Eye (tissue), 1 donor: ENCODE measurements at regions not wholly inside any gene's neighbourhood (a gene's known extent, or its start where the extent isn't known, plus 50 kb on each side); places are given as distances from the start of the nearest gene placed in this dataset.
"Not testable (repeated sequence)": the region's sequence is repeated elsewhere in the genome, so short reads cannot be mapped to it uniquely, and the experiment has no call there.

ENCODE experiments used
- DNase-seq: peaks from one replicate; pipeline ENCODE4 v3.0.0-alpha.2; 2015

DNA sequence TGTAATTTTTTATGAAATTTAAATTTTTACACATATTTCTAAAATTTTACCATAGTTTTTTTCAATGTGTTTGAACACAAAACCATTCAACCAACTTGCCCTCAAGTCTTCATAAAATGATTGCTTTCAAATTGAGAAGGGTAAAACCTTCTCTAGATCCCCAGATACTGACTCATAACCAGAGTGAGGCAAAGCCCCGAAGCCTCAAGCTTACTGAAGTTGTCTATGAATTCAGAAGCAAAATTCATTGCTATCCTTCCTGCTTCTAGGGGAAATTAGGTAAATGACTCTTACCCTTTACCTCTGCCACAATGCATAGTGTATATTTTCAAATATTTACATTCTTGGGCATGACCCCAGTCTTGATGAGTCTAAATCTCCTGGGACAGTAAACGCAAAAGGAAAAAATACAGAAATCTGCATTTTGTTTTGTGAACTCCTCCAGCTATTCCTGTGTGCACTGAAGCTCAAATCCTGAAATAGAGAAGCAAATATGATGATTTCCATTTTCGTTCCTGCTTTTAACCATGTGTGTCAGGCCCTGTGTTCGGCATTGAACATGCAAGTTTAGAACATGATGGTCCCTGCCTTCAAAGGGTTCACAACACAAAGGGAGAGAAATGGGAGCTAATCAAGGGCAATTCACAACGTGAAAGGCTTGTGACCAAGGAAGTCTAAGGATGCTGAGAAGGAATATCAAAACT lies 246.3 kb downstream of the SUCLG1 start:
- DNase-seq = no peak

DNA sequence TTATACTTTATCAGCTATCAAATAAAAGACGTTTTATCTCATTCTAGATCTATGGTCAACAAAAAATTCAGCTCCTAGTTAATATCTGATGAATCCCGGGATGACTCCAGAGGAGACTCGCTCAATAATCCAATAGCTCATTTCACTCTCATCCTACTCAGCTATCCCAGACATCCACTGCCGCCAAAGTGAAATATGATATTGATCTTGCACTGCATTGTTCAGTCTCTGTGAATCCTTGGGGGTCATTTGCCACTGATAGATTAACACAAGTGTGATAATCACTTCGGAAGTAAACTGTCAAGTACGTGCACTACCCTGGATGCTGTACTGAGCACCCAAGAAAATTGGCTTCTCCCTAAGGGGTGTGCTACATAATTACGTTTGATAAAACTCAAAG lies 249.1 kb downstream of the SUCLG1 start:
- no peak for DNase-seq

DNA sequence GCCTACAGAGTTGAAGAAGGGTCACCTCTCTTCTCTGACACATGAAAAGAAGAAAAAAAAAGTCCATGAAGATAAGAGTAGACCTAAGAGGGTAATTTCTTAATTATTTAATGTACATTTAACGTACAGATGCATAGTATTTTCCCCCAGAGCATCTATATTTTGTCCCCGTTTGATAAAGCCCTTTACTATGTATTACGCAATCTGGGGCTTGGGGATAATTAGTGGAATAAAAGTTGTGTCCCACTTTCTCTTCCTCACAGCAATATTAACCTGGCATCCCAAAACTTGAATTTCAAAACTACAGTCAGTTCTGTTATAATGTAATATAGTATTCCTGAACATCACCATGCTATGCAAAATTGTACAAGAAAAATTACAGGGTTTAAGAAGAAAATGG lies 254.1 kb downstream of the SUCLG1 start:
- DNase-seq = no peak

DNA sequence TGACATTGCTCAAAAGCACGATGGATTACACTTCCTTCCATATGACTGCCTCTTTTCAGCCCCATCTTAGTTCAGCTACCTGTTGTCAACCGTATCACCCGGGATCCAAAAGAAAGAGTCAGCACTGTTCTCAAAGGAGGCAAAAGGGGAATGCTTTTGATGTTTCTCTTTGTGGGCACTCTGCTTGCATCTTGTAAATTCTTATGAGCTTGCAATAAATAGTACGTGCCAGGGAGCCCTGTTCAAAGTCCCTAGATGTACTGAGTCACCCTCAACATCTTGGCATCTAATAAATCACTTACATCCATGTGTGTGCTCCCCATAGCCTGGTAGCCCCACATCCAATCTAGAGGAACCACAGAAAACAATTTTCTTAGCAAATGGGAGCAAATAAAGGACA lies 256.9 kb downstream of the SUCLG1 start:
- no peak for DNase-seq

DNA sequence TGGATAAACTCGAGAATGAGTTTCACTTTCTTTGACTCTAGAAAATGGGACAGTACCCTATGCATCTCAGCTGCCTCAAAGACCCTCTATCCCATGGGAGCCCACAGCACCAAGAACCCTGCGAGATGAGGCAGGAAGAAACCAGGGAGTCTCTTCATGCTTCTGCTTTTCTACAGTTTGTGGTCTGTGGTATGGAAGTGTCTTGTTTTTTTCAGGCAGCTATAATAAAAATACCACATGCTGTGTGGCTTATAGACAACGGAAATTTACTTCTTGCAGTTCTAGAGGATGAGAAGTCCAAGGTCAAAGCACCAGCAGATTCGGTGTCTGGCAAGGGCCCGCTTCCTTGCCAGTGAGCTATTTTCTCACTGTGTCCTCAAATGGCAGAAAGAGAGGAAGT lies 257.9 kb downstream of the SUCLG1 start:
- no peak for DNase-seq

DNA sequence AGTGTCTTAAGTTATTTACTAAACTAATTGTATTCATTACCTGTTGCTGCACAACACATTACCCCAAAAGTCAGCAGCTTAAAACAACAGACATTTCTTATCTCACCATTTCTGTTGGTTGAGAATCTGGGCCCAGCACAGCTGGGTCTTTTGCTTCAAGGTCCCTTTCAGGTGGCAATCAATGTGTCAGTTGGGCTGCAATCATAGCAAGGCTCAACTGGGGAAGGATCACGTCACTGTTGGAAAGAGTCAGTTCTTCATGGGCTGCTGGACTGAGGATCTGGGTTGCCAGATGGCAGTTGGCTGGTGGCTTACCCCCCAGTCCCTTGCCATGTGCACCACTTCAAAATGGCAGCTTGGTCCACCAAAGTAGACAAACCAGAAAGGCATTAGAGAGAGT lies 261.2 kb downstream of the SUCLG1 start:
- peak; percentile 48 for DNase-seq

DNA sequence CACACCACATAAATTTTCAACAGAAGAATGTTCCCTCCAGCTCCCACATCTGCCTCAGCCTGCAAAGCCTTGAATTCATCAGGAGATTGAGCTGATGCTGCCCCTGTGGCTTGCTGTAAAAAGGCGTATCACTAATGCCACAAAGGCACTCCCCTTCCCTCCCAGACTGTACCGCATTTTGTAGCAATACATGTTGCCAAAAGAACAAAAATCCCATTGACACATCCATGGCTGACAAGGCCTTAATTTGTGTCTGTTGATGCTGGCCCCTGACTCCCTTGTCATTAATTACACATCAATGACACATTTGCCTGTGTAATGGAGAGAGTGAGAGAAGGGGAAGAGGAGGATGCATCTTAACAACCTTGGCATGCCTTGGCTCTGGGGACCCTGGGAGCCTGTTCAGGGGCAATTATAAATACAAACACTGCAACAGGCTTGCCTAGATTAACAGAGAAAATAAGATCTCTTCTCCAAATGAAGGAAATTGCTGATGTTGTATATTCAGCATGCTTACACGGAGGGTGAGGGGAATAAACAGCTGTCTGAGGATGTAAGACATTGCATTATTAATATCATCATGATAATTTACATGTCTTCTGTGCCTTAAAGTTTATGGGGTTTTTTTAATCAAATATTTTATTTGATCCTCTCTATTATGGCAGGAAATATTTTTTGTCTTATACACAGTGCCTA lies 264.0 kb downstream of the SUCLG1 start:
- peak; percentile 41 for DNase-seq

DNA sequence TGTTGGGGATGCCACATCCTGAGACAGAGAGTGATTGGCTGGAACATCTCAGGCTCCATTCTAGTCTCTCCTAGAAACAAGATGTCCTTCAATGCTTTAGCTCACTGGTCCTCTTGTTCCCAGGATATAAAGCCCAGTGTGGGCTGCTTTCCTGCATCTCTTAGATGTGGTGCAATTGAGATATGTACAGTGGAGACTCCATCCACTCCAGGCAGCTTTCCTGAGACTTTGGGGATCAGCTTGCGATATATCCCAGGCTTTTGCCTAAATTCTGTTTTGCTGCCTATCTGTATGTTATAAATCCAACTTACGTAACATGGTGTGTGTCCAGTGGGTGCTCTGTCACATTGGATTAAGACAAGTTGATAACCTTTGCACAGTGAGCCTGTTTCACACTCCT lies 264.9 kb downstream of the SUCLG1 start:
- no peak for DNase-seq

DNA sequence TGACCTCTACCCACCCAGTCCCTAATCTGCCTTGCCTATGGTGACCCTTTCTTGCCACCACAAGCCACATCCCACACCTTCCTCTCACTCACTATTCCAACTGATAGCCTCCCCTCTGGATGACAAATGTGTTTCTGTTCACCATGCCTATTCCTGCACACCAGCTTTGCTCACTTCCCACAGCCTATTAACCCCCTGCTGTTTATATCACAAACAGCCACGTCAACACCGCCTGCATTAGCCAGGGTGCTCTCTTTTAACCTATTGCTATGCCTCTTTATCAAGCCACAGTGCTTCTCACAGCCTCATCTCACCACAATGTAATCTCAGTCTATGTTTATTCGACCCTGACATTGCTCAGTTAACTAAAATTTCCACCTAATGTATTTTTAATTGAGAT lies 271.8 kb downstream of the SUCLG1 start:
- DNase-seq = no peak

DNA sequence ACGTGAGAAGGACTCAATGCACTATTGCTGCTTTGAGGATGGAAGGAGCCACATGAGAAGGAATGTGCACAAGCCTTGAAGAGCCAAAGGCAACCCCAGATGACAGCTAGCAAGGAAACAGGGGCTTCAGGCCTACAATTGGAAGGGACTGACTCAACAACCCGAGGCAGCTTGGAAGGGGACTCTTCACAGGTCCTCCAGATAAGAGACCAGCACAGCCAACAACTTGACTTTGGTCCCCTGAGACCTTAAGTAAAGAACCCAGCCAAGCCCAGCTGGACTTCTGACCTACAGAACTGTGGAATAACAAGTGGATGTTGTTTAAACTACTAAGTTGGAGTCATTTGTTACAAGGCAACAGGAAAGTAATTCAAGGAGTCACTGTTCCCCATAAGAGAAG lies 277.2 kb downstream of the SUCLG1 start:
- DNase-seq = no peak

DNA sequence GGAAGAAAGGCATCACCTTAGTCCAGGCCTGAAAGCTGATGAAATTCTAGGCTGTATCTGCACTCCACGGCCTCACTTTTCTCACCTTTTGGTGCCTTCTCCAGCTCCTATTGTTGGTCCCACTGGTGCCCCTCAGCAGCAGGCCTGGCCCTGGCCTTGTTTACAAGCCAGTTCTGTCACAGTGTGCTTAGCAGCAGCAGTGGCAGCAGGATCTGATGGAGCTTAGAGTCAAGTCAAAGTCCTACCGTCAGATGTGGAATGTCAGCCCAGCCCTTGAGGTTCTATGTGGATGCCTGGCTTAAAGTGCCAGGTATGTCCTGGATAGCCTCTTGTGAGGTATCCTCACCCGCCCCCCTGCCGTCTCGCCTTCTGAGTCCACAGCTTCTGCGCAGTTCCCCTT lies 281.3 kb downstream of the SUCLG1 start:
- DNase-seq = no peak

DNA sequence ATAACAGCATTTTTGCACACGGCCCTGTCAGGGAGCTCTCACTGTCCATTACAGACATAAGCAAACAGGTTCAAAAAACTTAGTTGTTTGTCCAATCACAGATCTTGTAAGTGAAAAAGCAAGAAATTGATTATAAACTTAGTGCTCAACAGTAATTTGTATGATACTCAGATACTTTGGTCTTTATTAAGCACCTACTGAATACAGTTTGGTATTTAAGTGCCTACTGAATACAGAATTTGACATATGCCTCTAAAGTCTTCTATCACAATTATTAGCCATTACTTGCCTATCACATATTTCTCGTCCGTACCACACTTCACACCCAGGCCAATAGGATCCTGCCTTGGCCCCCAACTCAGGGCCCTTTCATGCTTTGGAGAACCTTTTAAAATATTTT lies 283.1 kb downstream of the SUCLG1 start:
- no peak for DNase-seq

DNA sequence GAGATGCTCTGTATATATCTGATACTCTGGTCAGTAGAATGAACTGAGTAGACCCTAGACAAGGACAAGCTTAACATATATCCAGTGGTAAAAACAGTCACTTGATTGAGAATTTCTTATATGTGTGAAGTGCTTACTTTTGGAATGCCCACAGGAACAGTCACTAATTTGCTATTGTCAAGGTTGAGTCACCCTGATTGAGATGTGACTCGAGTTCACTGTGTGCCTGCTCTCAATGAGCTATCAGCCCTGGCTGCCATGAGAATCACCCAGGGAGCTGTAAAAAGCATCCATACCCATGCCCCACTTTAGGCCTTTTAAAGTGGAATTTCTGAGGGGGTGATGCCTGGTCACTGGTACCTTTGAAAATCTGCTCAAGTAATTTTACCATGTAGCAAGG lies 283.7 kb downstream of the SUCLG1 start:
- no peak for DNase-seq

DNA sequence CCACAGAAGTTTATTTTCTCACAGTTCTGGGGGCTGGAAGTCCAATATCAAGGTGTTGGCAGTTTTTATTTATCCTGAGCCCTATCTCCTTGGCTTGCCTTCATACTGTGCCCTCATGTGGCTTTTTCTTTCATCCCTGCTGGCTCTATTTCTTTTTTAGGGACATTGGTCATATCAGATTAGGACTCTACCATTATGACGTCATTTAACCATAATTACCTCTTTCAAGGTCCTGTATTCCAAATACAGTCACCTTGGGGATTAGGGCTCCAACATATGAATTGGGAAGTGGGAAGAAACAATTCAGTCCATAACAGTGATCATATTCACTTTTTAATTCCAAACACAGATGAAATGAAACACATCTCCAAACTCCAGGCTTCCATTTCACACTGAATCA lies 286.0 kb downstream of the SUCLG1 start:
- DNase-seq = no peak

DNA sequence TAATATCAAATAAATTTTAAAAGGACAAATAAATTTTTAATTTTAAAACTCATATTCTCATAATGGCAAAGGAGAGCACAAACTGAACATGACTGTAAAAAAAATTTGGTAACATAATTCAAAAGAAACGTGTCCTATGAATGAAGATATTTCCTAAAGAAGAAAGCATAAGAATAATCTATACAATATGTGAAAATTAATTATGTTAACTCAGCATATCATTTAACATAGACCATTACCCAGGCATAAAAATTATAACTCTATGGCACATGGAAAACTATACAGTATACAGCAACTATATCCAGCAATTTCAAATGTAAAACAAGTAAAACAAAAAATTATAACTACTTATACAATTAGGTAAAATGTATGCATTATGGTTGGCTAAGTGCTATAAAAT lies 288.1 kb downstream of the SUCLG1 start:
- no peak for DNase-seq

DNA sequence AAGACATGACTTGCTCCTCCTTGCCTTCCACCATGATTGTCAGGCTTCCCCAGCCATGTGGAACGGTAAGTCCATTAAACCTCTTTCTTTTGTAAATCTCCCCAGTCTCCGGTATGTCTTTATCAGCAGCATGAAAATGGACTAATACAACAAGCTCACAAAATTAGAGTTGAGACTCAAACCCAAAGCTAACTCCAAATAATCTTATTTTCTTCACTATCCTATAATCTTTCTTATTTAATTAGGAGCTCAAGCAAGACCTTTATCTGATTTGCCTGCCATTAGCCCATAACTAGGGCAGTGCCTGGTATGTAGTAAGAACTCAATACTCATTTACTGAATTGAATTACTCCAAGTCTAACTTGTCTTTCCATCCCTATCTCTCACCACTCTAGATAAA lies 289.2 kb downstream of the SUCLG1 start:
- DNase-seq = no peak

DNA sequence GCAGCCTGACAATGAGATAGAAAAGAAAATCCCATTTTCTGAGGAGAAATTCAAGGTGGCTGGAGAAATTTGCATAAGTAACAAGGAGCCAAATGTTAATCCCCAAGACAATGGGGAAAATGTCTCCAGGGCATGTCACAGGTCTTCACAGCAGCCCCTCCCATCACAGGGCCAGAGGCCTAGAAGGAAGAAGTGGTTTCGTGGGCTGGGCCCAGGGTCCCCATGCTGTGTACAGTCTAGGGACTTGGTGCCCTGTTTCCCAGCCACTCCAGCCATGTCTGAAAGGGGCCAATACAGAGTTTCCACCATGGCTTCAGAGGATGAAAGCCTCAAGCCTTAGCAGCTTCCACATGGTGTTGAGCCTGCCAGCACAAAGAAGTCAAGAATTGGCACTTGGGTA lies 290.5 kb downstream of the SUCLG1 start:
- not testable (repeated sequence) for DNase-seq

DNA sequence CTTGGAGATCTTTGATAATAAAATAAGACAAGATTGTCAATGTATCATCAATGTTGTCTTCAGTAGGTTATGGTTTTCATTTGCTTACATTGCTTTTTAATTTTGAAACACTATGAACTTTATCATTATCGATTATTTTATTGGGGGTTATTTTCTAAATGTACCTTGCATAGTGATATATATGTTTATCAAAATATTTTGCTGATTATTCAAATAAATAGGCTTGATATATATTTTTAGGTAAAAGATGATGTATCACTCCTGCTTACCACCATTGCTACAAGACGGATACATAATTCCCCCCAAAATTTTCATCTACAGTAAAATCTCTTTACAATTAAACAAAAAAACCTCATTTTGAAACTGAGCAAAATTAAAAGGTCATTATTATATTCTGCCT lies 293.8 kb downstream of the SUCLG1 start:
- DNase-seq = no peak

DNA sequence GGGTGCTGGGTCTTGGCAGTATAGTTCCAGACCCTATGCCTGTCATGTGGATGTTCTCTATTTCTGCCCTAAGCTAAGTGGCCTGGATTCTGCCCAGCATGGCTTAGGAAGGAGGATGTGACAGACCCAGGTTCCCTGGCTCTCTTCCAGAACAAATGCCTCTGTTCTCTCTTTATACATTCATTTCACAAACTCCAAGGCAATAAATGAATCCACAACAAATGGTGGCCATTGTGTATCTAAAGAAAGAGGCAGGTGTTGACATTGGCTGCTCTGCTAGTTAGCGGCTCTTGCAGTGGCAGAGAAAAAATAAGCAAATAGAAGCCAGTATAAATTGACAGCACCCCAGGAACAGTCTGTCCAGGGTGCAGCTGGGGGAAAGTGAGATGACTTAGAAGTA lies 298.6 kb downstream of the SUCLG1 start:
- DNase-seq = no peak

DNA sequence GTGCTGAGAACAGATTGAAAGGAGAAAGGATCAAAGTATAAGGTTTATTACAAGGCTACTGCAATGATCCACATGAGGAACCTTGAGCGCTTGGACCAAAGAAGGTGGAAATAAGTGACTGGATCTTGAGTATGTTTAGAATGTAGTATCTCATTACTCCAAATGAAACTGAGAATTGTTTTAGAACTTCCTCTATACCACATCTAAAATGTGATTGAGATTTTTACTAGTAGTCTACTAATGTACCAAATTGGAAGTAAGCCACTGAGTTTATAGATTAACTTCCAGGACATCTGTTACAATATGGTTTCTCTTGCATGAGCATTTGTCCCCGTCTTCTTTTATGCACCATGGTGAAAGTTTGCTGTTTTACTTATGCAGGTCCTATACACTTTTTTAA lies 300.5 kb downstream of the SUCLG1 start:
- DNase-seq = no peak

DNA sequence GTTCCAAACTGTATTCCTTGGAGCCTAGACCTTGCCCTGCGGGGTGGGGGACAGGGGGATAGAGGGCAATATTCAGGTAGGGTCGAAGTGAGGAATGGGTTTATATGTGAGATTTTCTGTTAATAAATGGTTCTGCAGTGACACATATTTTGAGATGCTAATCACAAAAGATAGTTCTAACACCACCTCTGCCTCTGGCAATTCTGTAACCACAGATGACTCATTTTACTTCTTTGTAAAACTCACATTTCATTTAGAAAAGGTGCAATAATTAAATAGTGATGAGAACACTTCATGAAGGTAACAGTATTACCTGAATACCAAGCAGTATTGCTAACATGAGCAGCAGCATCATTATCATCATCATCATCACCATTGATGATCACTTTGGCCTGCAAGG lies 306.6 kb downstream of the SUCLG1 start:
- no peak for DNase-seq

DNA sequence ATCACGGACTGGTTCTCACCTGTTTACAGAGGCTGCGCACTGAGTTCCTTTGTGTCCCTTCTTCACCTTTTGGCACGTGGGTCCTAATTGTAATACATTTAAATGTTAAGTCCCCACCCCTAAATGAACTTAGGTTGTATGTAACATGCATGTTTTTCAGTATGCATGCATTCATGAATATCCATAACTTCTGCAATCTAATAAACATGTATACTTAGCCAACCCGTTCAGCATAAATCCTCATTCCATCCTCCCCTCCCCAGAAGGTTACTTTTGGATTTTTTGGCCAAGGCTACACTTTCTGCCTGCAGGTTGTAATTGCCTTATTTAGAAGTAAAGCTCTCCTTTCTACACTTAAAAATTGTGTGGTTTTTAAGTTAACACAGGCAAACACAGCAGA lies 314.7 kb downstream of the SUCLG1 start:
- no peak for DNase-seq

DNA sequence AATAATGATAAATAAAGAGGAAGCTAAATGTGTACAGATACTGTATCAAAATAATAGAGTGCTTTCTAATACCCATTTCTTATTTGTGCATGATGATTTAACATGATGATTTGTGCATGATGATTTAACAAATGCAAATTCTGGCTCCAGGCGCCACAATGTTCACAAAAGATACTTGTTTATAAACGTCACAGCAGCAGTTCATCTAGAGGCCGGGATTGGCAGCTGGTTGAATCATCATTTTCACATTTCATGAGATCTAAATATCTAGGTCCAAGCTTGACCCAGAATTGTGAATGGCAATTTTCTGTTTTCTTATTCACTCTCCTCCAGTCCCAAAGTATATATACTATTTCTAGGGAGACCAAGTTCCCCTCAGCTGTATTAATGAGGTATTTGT lies 322.0 kb downstream of the SUCLG1 start:
- DNase-seq = no peak

DNA sequence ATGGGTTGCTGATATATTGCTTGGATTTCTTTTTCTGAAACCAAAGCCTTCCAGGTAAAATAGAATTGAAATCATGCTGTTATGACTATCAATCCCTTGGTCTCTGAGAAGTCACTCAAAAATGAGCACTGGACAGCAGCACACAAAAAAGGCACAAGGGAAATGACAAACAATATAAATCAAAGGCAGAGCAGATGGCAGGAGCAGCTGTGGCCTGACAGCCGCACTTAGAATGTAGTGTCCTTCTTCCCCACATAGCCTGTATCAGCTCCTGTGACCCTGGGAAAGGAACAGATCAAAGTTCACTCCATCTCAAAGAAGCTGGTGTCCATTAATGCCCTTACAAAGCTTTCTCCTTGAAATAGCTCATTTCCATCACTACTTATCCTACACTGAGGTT lies 326.7 kb downstream of the SUCLG1 start:
- DNase-seq = peak; percentile 54

DNA sequence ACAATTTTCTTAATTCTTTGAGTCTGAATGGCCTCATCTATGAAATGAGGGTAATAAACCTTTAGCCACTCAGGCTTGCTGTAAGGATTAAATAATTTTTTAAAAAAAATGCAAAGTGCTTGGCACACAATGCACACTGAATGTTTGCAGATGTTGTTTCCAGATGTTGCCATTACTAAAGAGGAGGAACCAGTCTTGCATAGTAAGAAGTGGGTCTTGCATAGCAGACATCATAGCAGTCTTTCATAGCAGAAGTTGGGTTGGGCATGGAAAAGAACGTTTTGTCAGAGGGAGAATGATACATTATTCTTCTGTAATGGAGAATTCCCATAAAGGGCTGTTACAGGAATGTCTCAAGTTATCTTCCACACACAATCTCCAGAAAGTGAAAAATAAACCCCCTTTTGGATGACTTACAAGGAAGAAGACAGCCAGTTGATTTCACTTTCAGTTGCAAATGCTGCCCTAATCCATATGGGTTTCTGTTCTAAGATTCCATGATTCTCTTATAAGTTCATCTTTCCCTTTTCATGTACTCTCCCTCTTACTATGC lies 327.7 kb downstream of the SUCLG1 start:
- DNase-seq = no peak
